Kidney (tissue), 13 donors: ENCODE measurements at regions not wholly inside any gene's neighbourhood (a gene's known extent, or its start where the extent isn't known, plus 50 kb on each side); places are given as distances from the start of the nearest gene placed in this dataset.

ENCODE experiments used
- DNase-seq, 5 donors: peaks; one replicate each; pipeline ENCODE4 v3.0.0-alpha.2; 2013 to 2020
- FAIRE-seq: peaks from 2 replicates; lab custom pipeline; 2012; peaks lifted over from hg19 to GRCh38; lab: Jason Lieb, UNC
- H3K27ac ChIP-seq, 2 donors: one replicate each; pipeline ENCODE4 v1.7.0; 2013; ENCODE audit warnings: low read depth in 2 of 2, low read length in 2 of 2, inconsistent platforms in 1 of 2
- H3K27me3 ChIP-seq: one replicate; pipeline ENCODE4 v1.7.1; 2013; ENCODE audit warnings: low read length, inconsistent platforms; ENCODE audit not compliant: control insufficient read depth, insufficient read depth
- H3K36me3 ChIP-seq, 3 donors: one replicate each; pipeline versions ENCODE4 v1.7.0 to v1.7.1; 2013; ENCODE audit warnings: low read length in 3 of 3, control low read depth in 1 of 3, inconsistent platforms in 1 of 3; ENCODE audit not compliant: insufficient read depth in 3 of 3, control insufficient read depth in 2 of 3
- H3K4me1 ChIP-seq, 3 donors: one replicate each; pipeline versions ENCODE4 v1.7.0 to v1.7.1; 2013; ENCODE audit warnings: low read length in 3 of 3, inconsistent platforms in 1 of 3, low read depth in 1 of 3; ENCODE audit not compliant: control insufficient read depth in 2 of 3, insufficient read depth in 2 of 3
- H3K4me3 ChIP-seq, 3 donors: one replicate each; pipeline versions ENCODE4 v1.7.0 to v1.8.1; 2013; ENCODE audit warnings: low read length in 3 of 3, control low read depth in 1 of 3, inconsistent platforms in 1 of 3
- H3K9ac ChIP-seq, 3 donors: one replicate each; pipeline versions ENCODE4 v1.7.0 to v1.7.1; 2013; ENCODE audit warnings: low read length in 3 of 3, control low read depth in 1 of 3, inconsistent platforms in 1 of 3
- H3K9me3 ChIP-seq, 3 donors: one replicate each; pipeline versions ENCODE4 v1.7.0 to v1.7.1; 2013; ENCODE audit warnings: low read length in 3 of 3, control low read depth in 1 of 3, inconsistent platforms in 1 of 3; ENCODE audit not compliant: control insufficient read depth in 2 of 3, insufficient read depth in 1 of 3
- intact Hi-C: fragments of 100-400 bp; cut with DNase I; formaldehyde crosslinking; loops from one replicate; pipeline ENCODE4 v1.11.1; 2022
- TF ChIP-seq, protein P1 (sequence below): IDR thresholded peaks from 3 replicates; pipeline ENCODE4 v1.5.1; 2012; ENCODE audit warnings: mild to moderate bottlenecking, moderate library complexity, borderline replicate concordance; ENCODE audit not compliant: insufficient read depth; ENCODE audit errors: extremely low read depth
- donor health status: control.
- donor health status: control.
- donor health status: control.
- donor health status: control.
- donor health status: control.
- donor health status: DM: yes; HTN: yes; CAD: no.
- donor health status: Normal renal cell carcinoma (clear cell type).

- Histone ChIP-seq H3K27me3 (no peaks in the 10 kb centered on the region), H3K9ac (no peak overlapping the region), H3K36me3 (no peaks in the 10 kb centered on the region), H3K4me1 (no peaks in the 10 kb centered on the region), H3K4me3 (no peak overlapping the region), H3K27ac (no peak overlapping the region), H3K9me3 (peaks cover 0 to 2% (median 0%) of the 10 kb centered on the region in 3 donors)
- intact Hi-C loops, result no loop called here
- TF ChIP-seq, protein P1, sequence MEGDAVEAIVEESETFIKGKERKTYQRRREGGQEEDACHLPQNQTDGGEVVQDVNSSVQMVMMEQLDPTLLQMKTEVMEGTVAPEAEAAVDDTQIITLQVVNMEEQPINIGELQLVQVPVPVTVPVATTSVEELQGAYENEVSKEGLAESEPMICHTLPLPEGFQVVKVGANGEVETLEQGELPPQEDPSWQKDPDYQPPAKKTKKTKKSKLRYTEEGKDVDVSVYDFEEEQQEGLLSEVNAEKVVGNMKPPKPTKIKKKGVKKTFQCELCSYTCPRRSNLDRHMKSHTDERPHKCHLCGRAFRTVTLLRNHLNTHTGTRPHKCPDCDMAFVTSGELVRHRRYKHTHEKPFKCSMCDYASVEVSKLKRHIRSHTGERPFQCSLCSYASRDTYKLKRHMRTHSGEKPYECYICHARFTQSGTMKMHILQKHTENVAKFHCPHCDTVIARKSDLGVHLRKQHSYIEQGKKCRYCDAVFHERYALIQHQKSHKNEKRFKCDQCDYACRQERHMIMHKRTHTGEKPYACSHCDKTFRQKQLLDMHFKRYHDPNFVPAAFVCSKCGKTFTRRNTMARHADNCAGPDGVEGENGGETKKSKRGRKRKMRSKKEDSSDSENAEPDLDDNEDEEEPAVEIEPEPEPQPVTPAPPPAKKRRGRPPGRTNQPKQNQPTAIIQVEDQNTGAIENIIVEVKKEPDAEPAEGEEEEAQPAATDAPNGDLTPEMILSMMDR, result no peak
- DNase-seq (no peak), FAIRE-seq (no peak)
Measured at GRCh38 chr17:69620363-69620762, 205.9 kb downstream of the MAP2K6 start.

DNA sequence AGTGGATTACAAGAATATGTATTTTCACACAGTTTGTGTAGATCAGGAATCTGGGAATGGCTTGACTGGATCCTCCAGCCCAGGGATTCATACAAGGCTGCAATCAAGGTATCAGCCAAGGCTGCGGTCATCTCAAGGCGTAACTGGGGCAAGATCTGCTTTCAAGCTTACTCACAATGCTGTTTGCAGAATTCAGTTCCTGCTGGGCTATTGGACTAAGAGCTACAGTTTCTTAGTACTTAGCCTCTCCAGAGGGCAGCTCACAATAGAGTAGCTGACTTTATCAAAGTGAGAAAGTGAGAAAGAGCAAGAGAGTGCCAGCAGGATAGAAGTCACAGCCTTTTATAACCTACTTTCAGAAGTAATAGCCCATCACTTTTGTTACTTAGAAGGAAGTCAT lies 211.0 kb downstream of the MAP2K6 start:
- H3K4me3 ChIP-seq, result no peak overlapping the region
- H3K27ac ChIP-seq, result no peak overlapping the region
- peaks cover 0 to 2% (median 0%) of the 10 kb centered on the region in 3 donors for H3K9me3 ChIP-seq
- H3K36me3 ChIP-seq, result no peaks in the 10 kb centered on the region
- TF ChIP-seq, protein P1, result no peak
- no peaks in the 10 kb centered on the region for H3K27me3 ChIP-seq
- no peak for FAIRE-seq
- intact Hi-C loops, result no loop called here
- H3K9ac ChIP-seq, result no peak overlapping the region
- H3K4me1 ChIP-seq, result no peaks in the 10 kb centered on the region
- DNase-seq, result no peak

DNA sequence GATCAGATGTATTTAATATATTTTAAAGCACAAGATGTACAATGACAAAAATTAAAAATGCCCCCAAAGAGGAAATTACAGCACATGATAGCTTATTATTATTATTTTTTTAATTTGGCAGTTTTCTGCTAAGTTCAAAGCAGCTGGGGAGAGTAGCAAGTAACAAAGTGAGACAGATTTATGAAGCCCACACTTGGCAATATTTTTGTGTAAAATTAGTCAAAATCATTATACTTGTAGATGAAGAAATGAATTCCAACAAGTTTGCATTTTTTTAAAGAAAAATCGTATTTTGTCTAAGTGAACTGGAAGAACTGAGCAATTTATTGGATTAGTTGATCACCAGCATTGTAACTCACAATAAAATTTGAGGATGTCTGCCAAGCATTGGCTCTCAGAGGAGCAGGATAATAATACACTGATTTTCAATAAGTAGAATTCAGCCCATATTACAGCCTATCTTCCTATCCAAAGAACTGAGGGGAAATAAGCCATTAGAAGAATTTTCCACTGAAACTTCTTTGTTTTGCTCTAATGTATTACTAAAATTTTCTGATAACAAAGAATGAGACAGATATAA lies 215.6 kb downstream of the MAP2K6 start:
- TF ChIP-seq, protein P1, result no peak
- DNase-seq (no peak), FAIRE-seq (no peak)
- Histone ChIP-seq H3K36me3 (no peaks in the 10 kb centered on the region), H3K27ac (no peak overlapping the region), H3K9me3 (no peaks in the 10 kb centered on the region), H3K4me1 (no peaks in the 10 kb centered on the region), H3K27me3 (no peaks in the 10 kb centered on the region), H3K4me3 (no peak overlapping the region), H3K9ac (no peak overlapping the region)
- intact Hi-C loops, result no loop called here

- no peaks in the 10 kb centered on the region for H3K27me3 ChIP-seq
- FAIRE-seq, result no peak
Measured at GRCh38 chr17:69634844-69635243, 220.3 kb downstream of the MAP2K6 start.

More at GRCh38 chr17:69634844-69635243, 220.3 kb downstream of the MAP2K6 start:
- no peak overlapping the region for H3K9ac ChIP-seq
- H3K9me3 ChIP-seq, result no peaks in the 10 kb centered on the region
- H3K27ac ChIP-seq, result no peak overlapping the region
- H3K36me3 ChIP-seq, result no peaks in the 10 kb centered on the region
- DNase-seq, result no peak
- intact Hi-C loops, result no loop called here
- TF ChIP-seq, protein P1, result no peak
- H3K4me1 ChIP-seq, result no peaks in the 10 kb centered on the region
- no peak overlapping the region for H3K4me3 ChIP-seq
